H9 (cell line): ENCODE measurements at regions not wholly inside any gene's neighbourhood (a gene's known extent, or its start where the extent isn't known, plus 50 kb on each side); places are given as distances from the start of the nearest gene placed in this dataset.
"Not testable (repeated sequence)": the region's sequence is repeated elsewhere in the genome, so short reads cannot be mapped to it uniquely, and the experiment has no call there.

Experiments
- DNase-seq: peaks from one replicate; pipeline ENCODE4 v3.0.0-alpha.2; 2017
- H2AFZ ChIP-seq: one replicate; pipeline ENCODE4 v1.6.1; 2013; ENCODE audit warnings: mild to moderate bottlenecking, low read length, control low read depth, moderate library complexity
- H2AK5ac ChIP-seq: 2 replicates; pipeline ENCODE4 v1.6.1; 2013; ENCODE audit warnings: low read length, control low read depth, mixed read lengths; ENCODE audit not compliant: insufficient read length
- H2BK120ac ChIP-seq: one replicate; pipeline ENCODE4 v1.6.1; 2013; ENCODE audit warnings: low read depth, mild to moderate bottlenecking, low read length, control low read depth, inconsistent platforms; ENCODE audit not compliant: poor library complexity, severe bottlenecking
- H2BK12ac ChIP-seq: 2 replicates; pipeline ENCODE4 v1.6.1; 2013; ENCODE audit warnings: low read length, control low read depth, mixed read lengths, low read depth; ENCODE audit not compliant: insufficient read length
- H2BK15ac ChIP-seq: 2 replicates; pipeline ENCODE4 v1.6.1; 2013; ENCODE audit warnings: low read depth, low read length, control low read depth
- H2BK20ac ChIP-seq: one replicate; pipeline ENCODE4 v1.6.1; 2013; ENCODE audit warnings: low read depth, mild to moderate bottlenecking, low read length, control low read depth, inconsistent platforms; ENCODE audit not compliant: poor library complexity, severe bottlenecking
- H2BK5ac ChIP-seq: 2 replicates; pipeline ENCODE4 v1.6.1; 2013; ENCODE audit warnings: low read length, control low read depth, mixed read lengths; ENCODE audit not compliant: insufficient read length
- H3K14ac ChIP-seq: 2 replicates; pipeline ENCODE4 v1.6.1; 2013; ENCODE audit warnings: low read length, control low read depth; ENCODE audit not compliant: insufficient read depth
- H3K18ac ChIP-seq: 2 replicates; pipeline ENCODE4 v1.6.1; 2013; ENCODE audit warnings: low read depth, mild to moderate bottlenecking, mixed read lengths, low read length, control low read depth; ENCODE audit not compliant: insufficient read length
- H3K23ac ChIP-seq: 2 replicates; pipeline ENCODE4 v1.6.1; 2013; ENCODE audit warnings: low read length, control low read depth, mixed read lengths, low read depth; ENCODE audit not compliant: insufficient read length
- H3K23me2 ChIP-seq: 2 replicates; pipeline ENCODE4 v1.6.1; 2013; ENCODE audit warnings: low read depth, mild to moderate bottlenecking, mixed read lengths, low read length, control low read depth; ENCODE audit not compliant: insufficient read length, poor library complexity, severe bottlenecking
- H3K27ac ChIP-seq: 2 replicates; pipeline ENCODE4 v1.5.1; 2013; ENCODE audit warnings: low read length, control low read depth, mixed read lengths, low read depth; ENCODE audit not compliant: insufficient read length
- H3K27me3 ChIP-seq: 2 replicates; pipeline ENCODE4 v1.6.1; 2013; ENCODE audit warnings: low read length, control low read depth, inconsistent platforms; ENCODE audit not compliant: insufficient read depth
- H3K4ac ChIP-seq: 2 replicates; pipeline ENCODE4 v1.6.1; 2013; ENCODE audit warnings: low read depth, mild to moderate bottlenecking, control low read depth, inconsistent platforms, low read length, moderate library complexity
- H3K4me1 ChIP-seq: 2 replicates; pipeline ENCODE4 v1.6.1; 2013; ENCODE audit warnings: low read length, control low read depth, inconsistent platforms; ENCODE audit not compliant: insufficient read depth
- H3K4me2 ChIP-seq: 2 replicates; pipeline ENCODE4 v1.6.1; 2013; ENCODE audit warnings: low read length, control low read depth, mixed read lengths; ENCODE audit not compliant: insufficient read length, insufficient read depth
- H3K56ac ChIP-seq: 2 replicates; pipeline ENCODE4 v1.6.1; 2013; ENCODE audit warnings: low read depth, mild to moderate bottlenecking, mixed read lengths, low read length, control low read depth; ENCODE audit not compliant: insufficient read length
- H3K79me1 ChIP-seq: 2 replicates; pipeline ENCODE4 v1.6.1; 2013; ENCODE audit warnings: low read depth, mild to moderate bottlenecking, moderate library complexity, low read length, control low read depth, inconsistent platforms; ENCODE audit not compliant: insufficient read depth, poor library complexity, severe bottlenecking
- H3K79me2 ChIP-seq: 2 replicates; pipeline ENCODE4 v1.6.1; 2013; ENCODE audit warnings: low read length, control low read depth, inconsistent platforms; ENCODE audit not compliant: insufficient read depth
- H3K9ac ChIP-seq: 2 replicates; pipeline ENCODE4 v1.6.1; 2013; ENCODE audit warnings: low read length, control low read depth, mixed read lengths; ENCODE audit not compliant: insufficient read length; ENCODE audit errors: extremely low read depth
- H3K9me3 ChIP-seq: one replicate; pipeline ENCODE4 v1.6.1; 2013; ENCODE audit warnings: low read depth, low read length, inconsistent platforms; ENCODE audit not compliant: control insufficient read depth
- H3T11ph ChIP-seq: one replicate; pipeline ENCODE4 v1.6.1; 2013; ENCODE audit warnings: mild to moderate bottlenecking, low read length, control low read depth, inconsistent platforms
- H4K20me1 ChIP-seq: one replicate; pipeline ENCODE4 v1.6.1; 2013; ENCODE audit not compliant: control insufficient read depth, insufficient read length, insufficient read depth
- H4K5ac ChIP-seq: 2 replicates; pipeline ENCODE4 v1.6.1; 2013; ENCODE audit warnings: low read depth, mild to moderate bottlenecking, mixed read lengths, low read length, control low read depth; ENCODE audit not compliant: insufficient read length
- H4K8ac ChIP-seq: replicated peaks from 2 replicates; pipeline ENCODE4 v1.6.1; 2013; ENCODE audit warnings: low read length, control low read depth, mixed read lengths, low read depth; ENCODE audit not compliant: insufficient read length
- H4K91ac ChIP-seq: 2 replicates; pipeline ENCODE4 v1.6.1; 2013; ENCODE audit warnings: low read depth, mild to moderate bottlenecking, moderate library complexity, mixed read lengths, low read length, control low read depth; ENCODE audit not compliant: insufficient read length
- H3K27ac Mint-ChIP-seq, 3 experiments: 2 replicates in 2 of 3; 3 replicates in 1 of 3; pipeline ENCODE4 v1.8.0; 2020 to 2021; ENCODE audit warnings: mixed read lengths in 3 of 3, mild to moderate bottlenecking in 1 of 3, moderate library complexity in 1 of 3
- H3K27me3 Mint-ChIP-seq: 2 replicates; pipeline ENCODE4 v1.8.0; 2021; ENCODE audit warnings: low read depth, mild to moderate bottlenecking, moderate library complexity, mixed read lengths
- H3K36me3 Mint-ChIP-seq, 3 experiments: 2 replicates in 2 of 3; 3 replicates in 1 of 3; pipeline ENCODE4 v1.8.0; 2020 to 2021; ENCODE audit warnings: low read depth in 3 of 3, mixed read lengths in 3 of 3; ENCODE audit not compliant: insufficient read depth in 1 of 3
- H3K4me1 Mint-ChIP-seq, 2 experiments: 2 replicates each; pipeline ENCODE4 v1.8.0; 2020; ENCODE audit warnings: mixed read lengths in 2 of 2
- H3K4me3 Mint-ChIP-seq, 2 experiments: 2 replicates in 1 of 2; 3 replicates in 1 of 2; pipeline ENCODE4 v1.8.0; 2020 to 2021; ENCODE audit warnings: mild to moderate bottlenecking in 2 of 2, mixed read lengths in 2 of 2, moderate library complexity in 1 of 2
- H3K9me3 Mint-ChIP-seq, 2 experiments: 2 replicates in 1 of 2; 3 replicates in 1 of 2; pipeline ENCODE4 v1.8.0; 2020; ENCODE audit warnings: mild to moderate bottlenecking in 2 of 2, mixed read lengths in 2 of 2, moderate library complexity in 1 of 2
- WGBS: extraction: QIAGEN DNeasy Blood & Tissue Kit; methylation state at CpG from one replicate; pipeline ENCODE4 v1.1.7; 2013; ENCODE audit warnings: missing lambda C conversion rate, low lambda C conversion rate, mixed read lengths; ENCODE audit not compliant: insufficient read length; ENCODE audit errors: extremely low coverage; 5-methylcytosine and 5-hydroxymethylcytosine counted together
- TF ChIP-seq, protein P1 (sequence below): fragments of 200-600 bp; sonication (generic); conservative IDR thresholded peaks from 3 replicates; pipeline ENCODE4 v1.8.0; 2021; ENCODE audit warnings: antibody characterized with exemption, mild to moderate bottlenecking

DNA sequence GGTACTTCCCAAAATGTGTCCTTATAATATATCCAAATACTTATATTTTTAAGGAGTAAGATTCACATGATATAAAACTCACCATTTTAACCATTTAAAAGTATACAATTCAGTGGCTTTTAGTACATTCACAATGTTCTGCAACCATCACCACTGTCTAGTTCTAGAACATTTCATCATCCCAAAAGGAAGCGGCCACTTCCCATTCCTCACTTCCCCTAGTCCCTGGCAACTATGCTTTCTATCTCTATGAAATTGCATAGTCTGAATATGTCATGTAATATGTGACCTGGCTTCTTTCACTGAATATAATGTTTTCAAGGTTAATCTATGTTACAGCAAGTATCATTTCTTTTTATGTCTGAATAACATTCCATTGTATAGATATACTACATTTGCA is 615.1 kb upstream of the SGCD start:
- Mint-ChIP-seq H3K4me3 (no peak overlapping the region), H3K27ac (no peak overlapping the region), H3K4me1 (peaks cover 5% of the 10 kb centered on the region in 2 experiments; a peak in 3 of 4 replicates), H3K27me3 (peaks cover 13% of the 10 kb centered on the region), H3K36me3 (no peaks in the 10 kb centered on the region), H3K9me3 (no peaks in the 10 kb centered on the region; a peak in 2 of 5 replicates)
- Histone ChIP-seq H2BK20ac (no peak overlapping the region), H2BK12ac (no peak overlapping the region), H3K27ac (no peak overlapping the region), H3K4me2 (no peak overlapping the region), H4K20me1 (no peaks in the 10 kb centered on the region), H3K23me2 (no peaks in the 10 kb centered on the region), H3K79me2 (no peaks in the 10 kb centered on the region), H4K8ac (no peak overlapping the region), H3K9me3 (no peaks in the 10 kb centered on the region), H3K14ac (no peak overlapping the region), H4K5ac (no peak overlapping the region), H4K91ac (no peak overlapping the region), H2BK15ac (no peak overlapping the region), H3K4me1 (no peaks in the 10 kb centered on the region), H3T11ph (no peak overlapping the region), H3K23ac (no peak overlapping the region), H3K27me3 (no peaks in the 10 kb centered on the region), H2AFZ (no peak overlapping the region), H3K79me1 (no peaks in the 10 kb centered on the region), H2BK120ac (no peak overlapping the region), H3K4ac (no peak overlapping the region), H3K56ac (no peak overlapping the region), H3K18ac (no peak overlapping the region), H2AK5ac (no peak overlapping the region), H2BK5ac (no peak overlapping the region), H3K9ac (no peak overlapping the region)
- TF ChIP-seq, protein P1, sequence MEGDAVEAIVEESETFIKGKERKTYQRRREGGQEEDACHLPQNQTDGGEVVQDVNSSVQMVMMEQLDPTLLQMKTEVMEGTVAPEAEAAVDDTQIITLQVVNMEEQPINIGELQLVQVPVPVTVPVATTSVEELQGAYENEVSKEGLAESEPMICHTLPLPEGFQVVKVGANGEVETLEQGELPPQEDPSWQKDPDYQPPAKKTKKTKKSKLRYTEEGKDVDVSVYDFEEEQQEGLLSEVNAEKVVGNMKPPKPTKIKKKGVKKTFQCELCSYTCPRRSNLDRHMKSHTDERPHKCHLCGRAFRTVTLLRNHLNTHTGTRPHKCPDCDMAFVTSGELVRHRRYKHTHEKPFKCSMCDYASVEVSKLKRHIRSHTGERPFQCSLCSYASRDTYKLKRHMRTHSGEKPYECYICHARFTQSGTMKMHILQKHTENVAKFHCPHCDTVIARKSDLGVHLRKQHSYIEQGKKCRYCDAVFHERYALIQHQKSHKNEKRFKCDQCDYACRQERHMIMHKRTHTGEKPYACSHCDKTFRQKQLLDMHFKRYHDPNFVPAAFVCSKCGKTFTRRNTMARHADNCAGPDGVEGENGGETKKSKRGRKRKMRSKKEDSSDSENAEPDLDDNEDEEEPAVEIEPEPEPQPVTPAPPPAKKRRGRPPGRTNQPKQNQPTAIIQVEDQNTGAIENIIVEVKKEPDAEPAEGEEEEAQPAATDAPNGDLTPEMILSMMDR, result no peak
- DNase-seq, result no peak
- no CpG with 5 or more reads among the region's 1 CpG for WGBS

DNA sequence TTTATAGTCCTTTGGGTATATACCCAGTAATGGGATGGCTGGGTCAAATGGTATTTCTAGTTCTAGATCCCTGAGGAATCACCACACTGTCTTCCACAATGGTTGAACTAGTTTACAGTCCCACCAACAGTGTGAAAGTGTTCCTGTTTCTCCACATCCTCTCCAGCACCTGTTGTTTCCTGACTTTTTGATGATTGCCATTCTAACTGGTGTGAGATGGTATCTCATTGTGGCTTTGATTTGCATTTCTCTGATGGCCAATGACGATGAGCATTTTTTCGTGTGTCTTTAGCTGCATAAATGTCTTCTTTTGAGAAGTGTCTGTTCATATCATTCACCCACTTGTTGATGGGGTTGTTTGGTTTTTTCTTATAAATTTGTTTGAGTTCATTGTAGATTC is 612.5 kb upstream of the SGCD start:
- H3K36me3 Mint-ChIP-seq, H2BK120ac ChIP-seq, H3K14ac ChIP-seq, H3K9me3 ChIP-seq, H2BK15ac ChIP-seq, H2BK12ac ChIP-seq, H3K4me1 Mint-ChIP-seq, H2BK20ac ChIP-seq, DNase-seq, H3K18ac ChIP-seq, H3K27me3 ChIP-seq, H3K4me2 ChIP-seq, H3K4ac ChIP-seq, H3K23ac ChIP-seq, H4K5ac ChIP-seq, H3K56ac ChIP-seq, H3K79me2 ChIP-seq, H3K27ac ChIP-seq, H3K4me3 Mint-ChIP-seq, H3K79me1 ChIP-seq, H4K91ac ChIP-seq, H4K20me1 ChIP-seq, H2BK5ac ChIP-seq, H3K23me2 ChIP-seq, H2AK5ac ChIP-seq, H3K4me1 ChIP-seq, H2AFZ ChIP-seq, H3K9ac ChIP-seq, H4K8ac ChIP-seq, H3T11ph ChIP-seq, H3K9me3 Mint-ChIP-seq, H3K27ac Mint-ChIP-seq: not testable (repeated sequence)
- peaks cover 29% of the 10 kb centered on the region for H3K27me3 Mint-ChIP-seq
- no CpG with 5 or more reads among the region's 2 CpGs for WGBS
